GM19035 (cell line): ENCODE measurements at regions not wholly inside any gene's neighbourhood (a gene's known extent, or its start where the extent isn't known, plus 50 kb on each side); places are given as distances from the start of the nearest gene placed in this dataset.
"Not testable (repeated sequence)": the region's sequence is repeated elsewhere in the genome, so short reads cannot be mapped to it uniquely, and the experiment has no call there.

Source experiments
- ATAC-seq: cut with Tn5 transposase; IDR thresholded peaks from one replicate; pipeline ENCODE4 v1.9.1; 2021; ENCODE audit not compliant: unreplicated experiment

DNA sequence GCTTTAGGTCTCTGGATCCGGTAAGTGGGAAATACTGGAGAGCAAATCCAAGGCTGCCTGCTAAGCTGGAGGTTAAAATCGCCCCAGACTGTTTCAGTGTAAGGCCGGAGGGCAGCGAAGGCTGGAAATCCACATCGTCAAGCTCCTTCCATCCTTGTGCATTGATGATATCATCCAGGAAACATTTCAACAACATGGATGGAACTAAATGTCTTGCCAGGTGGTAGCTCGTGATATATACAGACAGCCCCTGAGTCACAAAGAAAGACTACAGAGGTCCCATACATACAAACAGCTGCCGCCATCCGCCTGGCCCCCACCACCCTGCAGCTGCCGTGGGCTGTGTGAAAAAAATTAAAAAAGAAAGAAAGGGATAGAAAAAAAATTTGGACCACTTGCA is 148.9 kb upstream of the RBPJ start:
- ATAC-seq: no peak

GRCh38 chr4:26173619-26174018 is 147.2 kb upstream of the RBPJ start:
- ATAC-seq: no peak

GRCh38 chr4:26174027-26174426 is 146.8 kb upstream of the RBPJ start:
- ATAC-seq: no peak

GRCh38 chr4:26175006-26175786 is 145.6 kb upstream of the RBPJ start:
- ATAC-seq: peak; percentile 46

DNA sequence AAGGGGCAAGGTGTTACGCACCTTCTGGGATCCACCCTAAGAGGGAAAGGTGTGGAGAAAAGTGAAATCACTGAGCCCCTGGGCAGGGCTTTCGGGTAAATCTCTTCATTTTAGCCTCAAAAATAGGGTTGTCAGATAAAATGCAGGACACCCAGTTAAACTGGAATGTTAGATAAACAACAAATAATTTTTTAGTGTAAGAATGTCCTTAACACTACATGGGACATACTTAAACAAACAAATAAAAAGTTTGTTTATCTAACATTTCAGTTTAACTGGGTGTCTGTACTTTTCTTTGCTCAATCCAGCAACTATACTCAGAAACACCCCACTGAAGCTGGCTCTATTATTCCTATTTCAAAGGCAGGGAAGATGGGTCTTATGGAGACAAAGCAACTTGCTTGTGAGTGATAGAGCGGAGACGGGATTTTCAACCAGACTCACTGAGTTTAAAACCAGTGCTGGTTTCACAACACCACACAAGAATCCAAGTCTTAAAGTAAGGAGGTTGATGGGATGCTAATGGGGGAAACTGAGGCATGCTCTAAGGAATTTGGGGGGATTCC is 144.8 kb upstream of the RBPJ start:
- no peak for ATAC-seq

GRCh38 chr4:26176598-26177149 is 144.1 kb upstream of the RBPJ start:
- no peak for ATAC-seq

DNA sequence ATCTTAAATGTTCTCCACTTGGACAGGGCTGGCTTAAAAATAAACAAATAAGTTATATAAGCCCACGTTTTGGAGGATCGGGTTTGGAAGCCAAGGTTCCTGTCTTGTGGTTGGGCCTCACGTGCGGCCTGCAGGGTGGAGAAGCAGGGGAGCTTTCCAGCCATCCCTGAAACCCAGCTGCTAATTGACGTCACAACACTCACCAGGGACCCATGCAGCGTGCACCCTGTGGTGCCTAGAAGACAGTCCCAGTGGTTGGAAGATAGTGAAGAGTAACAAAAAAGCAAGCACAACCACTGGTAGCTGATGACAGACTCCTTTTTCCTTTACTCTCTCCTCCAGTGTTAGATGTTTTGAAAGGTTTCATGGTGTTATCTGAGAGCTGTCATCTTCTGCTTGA is 142.0 kb upstream of the RBPJ start:
- no peak for ATAC-seq

- peak; percentile 78 for ATAC-seq
These were observed 141.5 kb upstream of the RBPJ start for GRCh38 chr4:26179316-26179760.

- no peak for ATAC-seq
These were observed 139.2 kb upstream of the RBPJ start for GRCh38 chr4:26181616-26182015.

- no peak for ATAC-seq
These were observed 137.8 kb upstream of the RBPJ start for GRCh38 chr4:26183017-26183416.

- ATAC-seq: no peak
These were observed 135.4 kb upstream of the RBPJ start for GRCh38 chr4:26185436-26185835.

DNA sequence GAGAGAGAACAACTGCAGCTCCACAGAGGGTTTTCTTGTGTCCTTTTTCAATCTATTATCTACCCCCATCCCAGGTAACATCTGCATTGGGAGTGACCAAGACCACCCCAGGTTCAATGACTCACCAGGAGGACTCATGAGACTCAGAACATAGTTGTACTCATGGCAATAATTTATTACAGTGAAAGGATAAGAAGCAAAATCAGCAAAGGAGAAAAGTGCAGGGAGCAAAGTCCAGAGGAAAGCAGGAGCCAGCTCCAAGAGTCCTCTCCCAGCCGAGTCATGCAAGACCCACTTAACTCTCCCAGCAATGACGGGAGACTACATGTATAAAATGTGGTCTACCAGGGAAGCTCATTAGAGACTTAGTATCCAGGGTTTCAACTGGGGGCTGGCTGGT is 129.5 kb upstream of the RBPJ start:
- no peak for ATAC-seq

- ATAC-seq: peak; percentile 43
These were observed 127.6 kb upstream of the RBPJ start for GRCh38 chr4:26192899-26193869.

GRCh38 chr4:26194764-26195163 is 126.0 kb upstream of the RBPJ start:
- ATAC-seq: no peak

DNA sequence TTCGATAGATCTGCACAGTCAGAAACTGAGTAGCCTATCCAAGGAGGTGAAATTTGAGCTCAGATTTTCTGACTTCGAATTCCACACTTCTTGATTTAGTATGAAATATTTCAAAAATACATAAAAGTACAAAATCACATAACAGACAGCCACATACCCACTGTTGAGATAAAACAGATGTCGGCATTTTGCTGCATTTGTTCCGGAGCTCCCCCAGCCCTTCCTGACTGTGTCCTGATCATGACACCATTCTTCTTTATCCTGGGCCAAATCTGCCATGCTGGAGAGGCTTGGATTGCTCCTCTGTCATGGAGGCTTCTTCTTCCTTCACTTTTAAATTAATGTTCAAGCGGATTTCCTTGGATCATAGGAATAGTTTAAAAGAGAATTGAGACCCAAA is 124.2 kb upstream of the RBPJ start:
- no peak for ATAC-seq

- ATAC-seq: peak; percentile 81
These were observed 123.6 kb upstream of the RBPJ start for GRCh38 chr4:26197018-26197779.

DNA sequence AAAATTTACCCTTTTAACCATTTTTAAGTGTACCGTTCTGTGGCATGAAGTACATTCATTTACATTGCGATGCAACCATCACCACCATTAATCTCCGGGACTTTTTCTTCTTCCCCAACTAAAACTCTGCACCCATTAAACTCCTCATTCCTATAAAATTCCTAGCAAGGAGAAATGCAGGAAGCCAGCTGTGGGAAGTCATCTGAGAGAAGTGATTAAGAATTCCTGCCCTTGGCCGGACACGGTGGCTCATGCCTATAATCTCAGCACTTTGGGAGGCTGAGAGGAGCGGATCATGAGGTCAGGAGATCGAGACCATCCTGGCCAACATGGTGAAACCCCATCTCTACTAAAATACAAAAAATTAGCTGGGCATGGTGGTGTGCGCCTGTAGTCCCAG is 121.9 kb upstream of the RBPJ start:
- ATAC-seq: not testable (repeated sequence)

DNA sequence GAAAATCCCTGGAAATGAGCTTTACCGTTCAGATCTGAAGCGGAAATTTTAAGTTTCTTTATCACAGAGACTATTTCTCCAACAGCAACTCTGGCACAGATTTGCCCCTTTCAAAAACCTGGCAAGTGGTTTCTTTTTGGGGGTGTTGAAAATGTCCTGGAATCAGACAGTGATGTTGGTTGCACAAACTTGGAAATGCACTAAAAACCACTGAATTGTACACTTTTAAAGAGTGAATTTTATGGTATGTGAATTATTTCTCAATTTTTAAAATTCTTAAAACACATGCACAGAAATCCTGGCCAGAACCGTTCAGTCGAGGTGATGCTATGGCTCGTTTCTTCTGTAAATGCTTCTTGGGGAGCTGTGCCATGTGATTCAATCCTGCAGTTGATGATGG is 121.2 kb upstream of the RBPJ start:
- no peak for ATAC-seq

DNA sequence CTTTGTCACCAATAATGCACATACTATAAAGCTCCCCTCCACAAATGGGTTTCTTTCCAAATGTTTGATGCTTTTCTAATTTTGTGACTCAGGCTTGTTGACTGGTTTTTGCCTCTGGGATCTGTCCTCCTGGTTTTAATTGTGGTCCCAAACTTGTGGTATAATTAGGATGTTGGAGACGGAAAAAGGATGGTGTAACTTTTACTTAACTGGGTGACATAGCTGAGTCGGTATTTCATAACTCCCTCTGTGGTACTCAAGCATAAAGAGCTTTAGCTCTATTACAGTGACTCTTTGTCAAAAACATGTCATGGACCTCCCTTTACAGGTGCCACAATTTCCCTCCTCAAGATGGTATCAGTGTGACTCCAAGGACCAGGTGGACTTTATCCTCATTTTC is 119.7 kb upstream of the RBPJ start:
- ATAC-seq: no peak

DNA sequence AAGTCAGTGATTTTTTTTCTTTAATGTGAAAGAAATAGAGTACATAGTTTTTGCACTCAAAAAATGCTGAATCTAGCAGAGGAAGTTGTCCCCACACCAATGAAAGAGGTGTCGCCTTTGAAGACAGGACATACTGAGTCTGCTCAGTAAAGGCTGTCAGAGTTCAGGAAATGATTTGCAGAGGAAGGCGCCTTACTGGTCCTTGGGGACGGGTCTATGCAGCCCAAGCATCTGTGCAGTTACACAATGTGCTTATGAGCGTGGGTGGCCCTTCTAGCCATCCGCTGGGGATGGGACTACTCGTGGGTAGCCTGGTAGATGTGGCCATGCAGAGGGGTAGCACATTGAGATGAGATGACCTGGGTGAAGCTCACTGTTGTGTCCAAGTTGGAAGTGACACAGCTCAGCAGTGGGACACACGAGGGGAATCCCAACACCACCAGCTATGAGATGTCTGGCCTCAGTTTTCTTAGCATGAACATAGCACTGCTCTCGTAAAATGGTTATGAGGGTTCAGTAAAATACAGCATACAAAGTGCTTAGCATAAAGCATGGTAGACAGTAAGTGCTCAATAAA is 116.5 kb upstream of the RBPJ start:
- no peak for ATAC-seq
